HG03442 (cell line): ENCODE measurements at regions not wholly inside any gene's neighbourhood (a gene's known extent, or its start where the extent isn't known, plus 50 kb on each side); places are given as distances from the start of the nearest gene placed in this dataset.
"Not testable (repeated sequence)": the region's sequence is repeated elsewhere in the genome, so short reads cannot be mapped to it uniquely, and the experiment has no call there.

Experiments used
- ATAC-seq: cut with Tn5 transposase; IDR thresholded peaks from one replicate; pipeline ENCODE4 v1.9.1; 2021; ENCODE audit warnings: mild to moderate bottlenecking, moderate library complexity; ENCODE audit not compliant: unreplicated experiment

GRCh38 chr2:8142461-8142860 lies 539.4 kb upstream of the ID2 start:
- ATAC-seq: no peak

- no peak for ATAC-seq
Measured at GRCh38 chr2:8144131-8144631, 537.7 kb upstream of the ID2 start.

- ATAC-seq: no peak
Measured at GRCh38 chr2:8144785-8145184, 537.1 kb upstream of the ID2 start.

DNA sequence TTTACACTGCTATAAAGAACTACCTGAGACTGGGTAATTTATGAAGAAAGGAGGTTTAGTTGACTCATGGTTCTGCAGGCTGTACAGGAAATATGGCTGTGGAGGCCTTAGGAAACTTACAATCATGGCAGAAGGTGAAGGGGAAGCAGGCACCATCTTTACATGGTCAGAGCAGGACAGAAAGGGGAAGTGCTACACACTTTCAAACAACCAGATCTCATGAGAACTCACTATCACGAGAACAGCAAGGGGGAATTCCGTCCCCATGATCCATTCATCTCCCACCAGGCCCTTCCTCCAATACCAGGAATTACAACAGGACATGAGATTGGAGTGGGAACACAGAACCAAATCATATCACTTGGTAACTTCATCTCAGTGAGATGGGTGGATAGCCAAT lies 536.5 kb upstream of the ID2 start:
- ATAC-seq: not testable (repeated sequence)

DNA sequence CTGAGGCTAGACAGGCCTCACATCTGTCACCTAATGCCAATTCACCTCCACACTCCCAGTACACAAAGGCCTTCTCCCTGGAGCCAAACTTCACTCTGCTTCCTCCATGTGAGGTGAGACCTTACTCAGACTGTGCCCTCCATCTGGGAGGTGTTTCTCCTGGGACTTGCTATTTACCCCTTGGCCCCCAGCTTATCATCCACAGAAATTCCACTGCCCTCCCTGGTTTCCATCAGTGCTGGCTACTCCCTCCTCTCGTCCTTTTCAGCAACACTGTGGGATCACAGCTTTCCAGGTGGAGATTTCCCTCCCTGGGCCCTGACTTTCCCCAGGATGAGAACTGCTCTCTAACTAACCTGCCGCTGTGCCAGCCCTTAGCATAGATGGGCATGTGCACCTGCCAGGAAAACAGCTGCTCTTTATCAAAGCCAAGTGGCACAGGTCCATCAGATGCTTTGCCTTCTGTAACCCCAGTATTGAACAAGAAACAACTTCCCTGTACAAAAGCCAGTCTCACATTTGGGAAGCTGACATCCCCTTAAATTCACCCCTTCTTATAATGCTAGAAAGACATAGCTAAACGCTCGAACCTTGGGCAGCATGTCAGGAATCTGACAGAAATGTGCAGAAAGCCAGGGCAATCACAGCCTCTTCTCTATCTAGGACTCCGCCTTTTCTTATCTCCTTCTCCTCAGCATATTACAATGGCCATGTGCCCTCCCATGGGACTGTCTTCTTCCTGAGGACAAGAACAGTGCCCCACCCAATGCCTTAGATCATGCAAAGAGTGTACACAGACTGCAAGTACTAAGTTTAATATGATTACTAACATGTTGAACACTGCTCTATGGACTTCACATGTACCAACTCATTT lies 535.5 kb upstream of the ID2 start:
- ATAC-seq: no peak

DNA sequence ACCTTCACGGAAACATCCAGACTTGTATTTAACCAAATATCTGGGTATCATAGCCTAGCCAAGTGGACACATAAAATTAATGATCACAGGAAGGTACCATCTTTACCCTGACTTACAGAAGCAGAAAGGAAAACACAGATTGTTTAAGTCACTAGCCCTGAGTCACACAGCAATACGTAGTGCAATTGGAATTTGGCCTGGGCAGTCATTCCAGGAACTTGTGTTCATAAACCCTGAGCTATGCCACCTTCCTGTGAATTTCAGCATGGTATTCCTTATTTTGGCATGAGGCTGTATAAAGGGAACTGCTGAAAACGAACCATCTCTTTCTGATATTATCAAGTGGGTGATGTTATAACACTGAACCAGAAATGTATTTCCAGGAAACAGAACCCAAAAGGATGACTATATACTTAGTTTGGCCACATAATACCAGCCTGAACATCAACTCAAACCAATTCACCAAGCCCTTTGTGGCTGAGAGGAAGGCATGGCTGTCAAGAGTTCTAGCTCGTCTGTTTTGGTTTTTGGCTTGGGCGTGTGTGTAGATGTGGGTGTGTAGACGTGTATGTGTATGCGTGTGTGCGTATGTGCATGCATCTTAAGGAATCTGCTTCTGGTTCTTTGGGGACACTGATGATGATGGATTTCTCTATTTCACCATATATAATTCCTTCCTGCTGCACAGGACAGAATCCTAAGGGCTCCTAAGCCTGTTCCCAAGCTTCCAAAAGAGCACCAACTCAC lies 533.4 kb upstream of the ID2 start:
- no peak for ATAC-seq

DNA sequence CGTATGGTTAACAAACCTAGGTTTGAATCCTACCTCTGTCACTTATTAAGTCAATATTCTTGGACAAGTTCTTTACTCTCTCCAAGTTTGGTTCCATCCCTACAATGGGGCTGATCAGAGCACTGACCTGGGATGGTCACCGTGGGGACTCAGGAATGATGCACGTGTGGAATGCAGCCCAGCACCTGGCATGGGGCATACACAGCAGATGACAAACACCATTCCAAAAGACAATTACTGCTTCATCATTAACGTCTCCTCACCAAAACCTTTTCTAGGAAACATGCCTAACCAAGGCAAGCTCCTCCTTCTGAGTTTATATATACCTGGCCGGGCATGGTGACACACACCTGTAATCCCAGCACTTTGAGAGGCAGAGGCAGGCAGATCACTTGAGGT lies 532.9 kb upstream of the ID2 start:
- no peak for ATAC-seq

- ATAC-seq: no peak
Measured at GRCh38 chr2:8149985-8150539, 531.8 kb upstream of the ID2 start.

GRCh38 chr2:8151888-8152287 lies 530.0 kb upstream of the ID2 start:
- no peak for ATAC-seq

GRCh38 chr2:8152392-8153257 lies 529.2 kb upstream of the ID2 start:
- ATAC-seq: peak; percentile 99

GRCh38 chr2:8153258-8153718 lies 528.6 kb upstream of the ID2 start:
- ATAC-seq: peak; percentile 9

DNA sequence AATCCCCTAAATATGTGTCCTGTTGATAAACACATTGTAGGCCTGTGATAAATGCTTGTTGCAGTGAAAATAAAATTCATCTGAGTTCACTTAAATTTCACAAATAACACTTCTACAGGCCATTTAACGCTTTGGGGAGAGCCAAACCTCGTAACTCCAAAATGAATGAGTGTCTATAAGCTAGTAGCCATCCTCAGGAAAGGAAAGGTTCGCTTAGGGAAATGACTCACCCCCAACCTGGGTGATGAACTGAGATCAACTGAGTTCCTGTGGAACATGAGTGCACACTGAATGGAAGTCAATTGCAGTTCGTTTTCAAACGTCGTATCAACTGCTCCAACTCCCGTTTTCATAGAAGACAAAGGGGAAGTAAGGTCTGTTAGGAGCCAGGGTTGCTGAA lies 527.6 kb upstream of the ID2 start:
- no peak for ATAC-seq

- ATAC-seq: no peak
Measured at GRCh38 chr2:8154936-8155335, 526.9 kb upstream of the ID2 start.

GRCh38 chr2:8157621-8158430 lies 524.0 kb upstream of the ID2 start:
- no peak for ATAC-seq

- no peak for ATAC-seq
Measured at GRCh38 chr2:8158711-8159110, 523.1 kb upstream of the ID2 start.

DNA sequence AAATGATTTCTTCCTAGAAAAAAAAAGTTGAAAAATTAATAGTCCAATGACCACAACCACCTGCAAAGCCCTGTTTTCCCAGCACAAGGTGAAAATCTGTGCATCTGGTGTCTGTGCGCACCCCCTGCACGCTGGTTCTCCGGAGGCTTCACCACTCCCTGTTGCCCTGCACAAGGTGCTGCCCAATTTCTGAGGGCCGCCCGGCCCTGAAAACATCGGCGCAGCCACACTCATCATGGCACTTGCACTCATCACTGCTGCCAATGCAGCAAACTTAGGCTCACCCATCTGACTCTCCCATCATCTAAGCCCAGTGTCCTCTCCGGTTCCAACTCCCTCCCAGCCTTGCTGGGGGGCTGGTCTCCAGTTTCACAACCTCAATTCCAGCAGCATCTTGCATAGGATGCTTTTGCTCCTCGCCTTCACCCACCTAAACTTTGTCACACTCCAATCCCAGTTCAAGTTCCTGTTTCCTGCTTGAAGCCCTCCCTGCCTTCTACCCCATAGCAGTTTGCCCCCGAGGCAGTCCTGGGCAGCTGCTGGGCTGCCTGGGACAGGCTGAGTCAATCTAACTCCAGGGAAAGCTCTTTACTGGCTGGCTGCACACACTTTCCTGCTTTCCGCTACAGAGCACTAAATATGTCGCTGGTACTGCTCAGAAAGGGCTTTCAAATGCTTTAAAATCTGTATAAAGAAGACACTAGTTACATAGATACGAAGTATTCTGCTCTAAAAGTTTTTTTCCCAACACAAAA lies 522.5 kb upstream of the ID2 start:
- no peak for ATAC-seq

DNA sequence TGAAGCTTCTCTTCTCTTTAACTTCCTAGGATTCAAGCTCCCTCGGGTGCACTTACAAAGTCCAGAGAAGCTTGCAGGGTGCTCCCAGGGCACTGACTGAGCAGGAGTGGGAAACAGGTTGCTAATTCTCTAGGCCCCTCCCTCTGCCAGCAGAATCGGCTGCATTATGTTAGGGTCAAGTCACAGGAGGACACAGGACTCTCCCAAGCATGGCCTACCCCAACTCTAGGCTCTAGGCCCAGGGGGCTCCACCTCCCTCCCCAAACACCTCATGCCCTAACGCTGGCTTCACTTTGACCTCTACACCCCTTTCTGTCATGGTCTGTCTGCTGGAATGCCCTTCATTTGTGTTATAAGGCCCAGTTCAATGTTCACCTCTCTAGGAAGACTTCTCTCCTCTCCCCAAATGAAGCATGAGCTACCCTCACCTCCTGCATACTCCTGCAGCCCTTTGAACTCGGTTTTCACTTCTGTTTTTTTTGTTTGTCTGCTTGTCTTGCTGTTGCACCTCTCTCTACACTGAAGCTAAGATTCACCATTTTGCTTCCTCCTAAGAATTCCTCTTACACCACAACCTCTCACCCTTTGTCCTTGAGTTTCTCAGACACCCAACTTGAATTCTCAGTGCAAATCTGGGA lies 521.8 kb upstream of the ID2 start:
- no peak for ATAC-seq

GRCh38 chr2:8160959-8161358 lies 520.9 kb upstream of the ID2 start:
- no peak for ATAC-seq

DNA sequence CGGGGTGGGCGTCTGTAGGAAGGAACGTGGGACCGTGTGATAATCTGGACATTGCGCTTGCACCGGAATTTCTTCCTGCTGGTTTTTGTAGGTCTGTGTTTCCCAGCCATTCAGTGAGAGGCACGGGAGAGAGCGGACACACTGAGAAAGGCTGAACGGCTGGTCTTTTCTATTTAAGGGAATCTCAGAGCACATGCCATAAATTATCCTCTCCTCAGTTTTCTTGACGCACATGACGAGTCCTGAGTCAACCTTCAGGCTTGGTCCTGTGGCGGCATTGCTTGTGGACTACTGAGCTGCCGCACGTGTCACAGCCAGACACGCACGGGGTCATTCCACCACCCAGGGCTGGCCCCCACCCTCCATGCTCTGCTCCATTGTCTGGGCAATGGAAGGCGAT lies 519.3 kb upstream of the ID2 start:
- no peak for ATAC-seq
